SK-N-SH treated with all-trans-retinoic acid at 6 μM for 48 hours (cell line): ENCODE measurements at regions not wholly inside any gene's neighbourhood (a gene's known extent, or its start where the extent isn't known, plus 50 kb on each side); places are given as distances from the start of the nearest gene placed in this dataset.

Experiments used
- ARNTL ChIP-seq: fragments of 450-650 bp; formaldehyde crosslinking; IDR thresholded peaks from 2 replicates; pipeline ENCODE4 v1.5.0; 2020; ENCODE audit warnings: low read depth, mild to moderate bottlenecking, moderate library complexity, borderline replicate concordance
- CSDC2 ChIP-seq: fragments of 250-450 bp; sonication (Bioruptor Pico); IDR thresholded peaks from 2 replicates; pipeline ENCODE4 v1.5.0; 2020; ENCODE audit warnings: mild to moderate bottlenecking, moderate library complexity
- SNAI2 ChIP-seq: fragments of 250-450 bp; sonication (Bioruptor Pico); IDR thresholded peaks from 2 replicates; pipeline ENCODE4 v1.5.0; 2020; ENCODE audit warnings: mild to moderate bottlenecking, moderate library complexity
- TOX ChIP-seq: fragments of 250-450 bp; sonication (Bioruptor Pico); IDR thresholded peaks from 2 replicates; pipeline ENCODE4 v1.8.0; 2021; ENCODE audit warnings: mild to moderate bottlenecking, moderate library complexity, borderline replicate concordance
- ZFP30 ChIP-seq: fragments of 450-650 bp; formaldehyde crosslinking; IDR thresholded peaks from 2 replicates; pipeline ENCODE4 v1.5.0; 2022; ENCODE audit warnings: mild to moderate bottlenecking, moderate library complexity
- TF ChIP-seq, protein P1 (sequence below): fragments of 250-450 bp; sonication (Bioruptor Pico); IDR thresholded peaks from 2 replicates; pipeline ENCODE4 v1.8.0; 2020; ENCODE audit warnings: mild to moderate bottlenecking, moderate library complexity, borderline replicate concordance

DNA sequence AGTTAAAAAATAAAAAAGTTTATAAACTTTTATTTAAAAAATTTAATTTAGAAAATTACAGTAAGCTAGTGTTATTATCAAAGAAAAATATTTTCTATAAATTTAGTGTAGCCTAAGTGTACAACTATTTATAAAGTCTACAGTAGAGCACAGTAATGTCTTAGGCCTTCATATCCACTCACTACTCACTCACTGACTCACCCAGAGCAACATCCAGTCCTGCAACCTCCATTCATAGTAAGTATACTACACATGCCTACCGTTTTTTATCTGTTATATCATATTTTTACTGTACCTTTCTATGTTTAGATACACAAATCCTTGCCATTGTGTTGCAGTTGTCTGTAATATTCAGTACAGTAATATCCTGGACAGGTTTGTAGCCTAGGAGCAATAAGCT is 129.0 kb upstream of the FAM47B start:
- TF ChIP-seq CSDC2 (no peak), TOX (CRISPR knock-in tag) (no peak), SNAI2 (CRISPR knock-in tag) (no peak), ARNTL (no peak), ZFP30 (CRISPR knock-in tag) (no peak)
- TF ChIP-seq, protein P1, sequence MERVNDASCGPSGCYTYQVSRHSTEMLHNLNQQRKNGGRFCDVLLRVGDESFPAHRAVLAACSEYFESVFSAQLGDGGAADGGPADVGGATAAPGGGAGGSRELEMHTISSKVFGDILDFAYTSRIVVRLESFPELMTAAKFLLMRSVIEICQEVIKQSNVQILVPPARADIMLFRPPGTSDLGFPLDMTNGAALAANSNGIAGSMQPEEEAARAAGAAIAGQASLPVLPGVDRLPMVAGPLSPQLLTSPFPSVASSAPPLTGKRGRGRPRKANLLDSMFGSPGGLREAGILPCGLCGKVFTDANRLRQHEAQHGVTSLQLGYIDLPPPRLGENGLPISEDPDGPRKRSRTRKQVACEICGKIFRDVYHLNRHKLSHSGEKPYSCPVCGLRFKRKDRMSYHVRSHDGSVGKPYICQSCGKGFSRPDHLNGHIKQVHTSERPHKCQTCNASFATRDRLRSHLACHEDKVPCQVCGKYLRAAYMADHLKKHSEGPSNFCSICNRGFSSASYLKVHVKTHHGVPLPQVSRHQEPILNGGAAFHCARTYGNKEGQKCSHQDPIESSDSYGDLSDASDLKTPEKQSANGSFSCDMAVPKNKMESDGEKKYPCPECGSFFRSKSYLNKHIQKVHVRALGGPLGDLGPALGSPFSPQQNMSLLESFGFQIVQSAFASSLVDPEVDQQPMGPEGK (CRISPR knock-in tag), result no peak
